ENCODE measurements at regions not wholly inside any gene's neighbourhood (a gene's known extent, or its start where the extent isn't known, plus 50 kb on each side); places are given as distances from the start of the nearest gene placed in this dataset.

- TF ChIP-seq EZH2 (IDR thresholded peaks at IDR 0.05; ENCODE audit: insufficient read depth, low read length) (no peak), CTCF (IDR thresholded peaks at IDR 0.05; ENCODE audit: insufficient read depth, low read depth, low read length) (no peak)
Observed at GRCh38 chr7:120123528-120123927, 149.4 kb upstream of the KCND2 start.

All from astrocyte (in vitro differentiated cells and primary cell).